CD4-positive, alpha-beta T cell (primary cell): ENCODE measurements at regions not wholly inside any gene's neighbourhood (a gene's known extent, or its start where the extent isn't known, plus 50 kb on each side); places are given as distances from the start of the nearest gene placed in this dataset.
"Not testable (repeated sequence)": the region's sequence is repeated elsewhere in the genome, so short reads cannot be mapped to it uniquely, and the experiment has no call there.

ENCODE experiments used
- ATAC-seq: fragments of 200-7000 bp; cut with Tn5 transposase; one replicate; pipeline ENCODE4 v1.10.0; 2022; ENCODE audit warnings: mild to moderate bottlenecking; ENCODE audit not compliant: poor library complexity
- CTCF ChIA-PET: fragments of 350-600 bp; sonication (Branson Sonifier 250); formaldehyde crosslinking; loops from one replicate; lab custom pipeline; 2021; ENCODE audit warnings: antibody characterized with exemption, inconsistent platforms; lab: Charles Lee
- POLR2A ChIA-PET: fragments of 350-600 bp; sonication (Branson Sonifier 250); formaldehyde crosslinking; loops from one replicate; lab custom pipeline; 2021; ENCODE audit warnings: antibody characterized with exemption, inconsistent platforms; lab: Charles Lee
- DNase-seq, 14 experiments: peaks; one replicate each; pipeline ENCODE4 v3.0.0-alpha.2; 2013 to 2020; ENCODE audit warnings: mixed read lengths in 2 of 14
- H3K27ac ChIP-seq, 2 donors: one replicate each; pipeline versions ENCODE4 v1.5.1 to v1.7.0; 2013; ENCODE audit warnings: low read length in 2 of 2, low read depth in 1 of 2, mild to moderate bottlenecking in 1 of 2
- H3K27me3 ChIP-seq, 2 experiments: 1 replicate in 1 of 2; 2 replicates in 1 of 2; pipeline versions ENCODE4 v1.6.1 to v1.7.0; 2013; ENCODE audit warnings: low read length in 2 of 2, control low read depth in 1 of 2, mild to moderate bottlenecking in 1 of 2, moderate library complexity in 1 of 2; ENCODE audit not compliant: insufficient read depth in 2 of 2, control insufficient read depth in 1 of 2
- H3K36me3 ChIP-seq: one replicate; pipeline ENCODE4 v1.6.1; 2013; ENCODE audit warnings: low read length, control low read depth; ENCODE audit not compliant: insufficient read depth
- H3K4me1 ChIP-seq: one replicate; pipeline ENCODE4 v1.6.1; 2013; ENCODE audit warnings: low read length, control low read depth; ENCODE audit not compliant: insufficient read depth
- H3K4me3 ChIP-seq: one replicate; pipeline ENCODE4 v1.5.1; 2013; ENCODE audit warnings: mild to moderate bottlenecking, low read length, moderate library complexity
- H3K9me3 ChIP-seq, 2 experiments: 1 replicate in 1 of 2; 2 replicates in 1 of 2; pipeline versions ENCODE4 v1.6.1 to v1.7.0; 2013; ENCODE audit warnings: low read length in 2 of 2, mild to moderate bottlenecking in 2 of 2, control low read depth in 1 of 2, moderate library complexity in 1 of 2; ENCODE audit not compliant: control insufficient read depth in 1 of 2, insufficient read depth in 1 of 2
- H3K27ac Mint-ChIP-seq: one replicate; pipeline ENCODE4 v1.8.0; 2020; ENCODE audit warnings: mixed read lengths
- H3K27me3 Mint-ChIP-seq: one replicate; pipeline ENCODE4 v1.8.0; 2021; ENCODE audit warnings: mixed read lengths
- H3K36me3 Mint-ChIP-seq: one replicate; pipeline ENCODE4 v1.8.0; 2021; ENCODE audit warnings: low read depth, mixed read lengths
- H3K4me1 Mint-ChIP-seq: one replicate; pipeline ENCODE4 v1.8.0; 2021; ENCODE audit warnings: low read depth, mixed read lengths
- H3K4me3 Mint-ChIP-seq: one replicate; pipeline ENCODE4 v1.8.0; 2020; ENCODE audit warnings: mild to moderate bottlenecking, mixed read lengths
- H3K9me3 Mint-ChIP-seq: one replicate; pipeline ENCODE4 v1.8.0; 2020; ENCODE audit warnings: mixed read lengths
- intact Hi-C, 2 experiments: fragments of 100-400 bp; cut with DNase I in 1 of 2; cut with micrococcal nuclease in 1 of 2; formaldehyde crosslinking; loops; one replicate each; pipeline versions ENCODE4 v1.15.1 to v1.9.0; 2023 to 2025; cut with DNase I, micrococcal nuclease
- TF ChIP-seq, protein P1 (sequence below): fragments of 200-600 bp; IDR thresholded peaks from one replicate; pipeline ENCODE4 v1.8.0; 2022; ENCODE audit warnings: antibody characterized with exemption, mild to moderate bottlenecking

DNA sequence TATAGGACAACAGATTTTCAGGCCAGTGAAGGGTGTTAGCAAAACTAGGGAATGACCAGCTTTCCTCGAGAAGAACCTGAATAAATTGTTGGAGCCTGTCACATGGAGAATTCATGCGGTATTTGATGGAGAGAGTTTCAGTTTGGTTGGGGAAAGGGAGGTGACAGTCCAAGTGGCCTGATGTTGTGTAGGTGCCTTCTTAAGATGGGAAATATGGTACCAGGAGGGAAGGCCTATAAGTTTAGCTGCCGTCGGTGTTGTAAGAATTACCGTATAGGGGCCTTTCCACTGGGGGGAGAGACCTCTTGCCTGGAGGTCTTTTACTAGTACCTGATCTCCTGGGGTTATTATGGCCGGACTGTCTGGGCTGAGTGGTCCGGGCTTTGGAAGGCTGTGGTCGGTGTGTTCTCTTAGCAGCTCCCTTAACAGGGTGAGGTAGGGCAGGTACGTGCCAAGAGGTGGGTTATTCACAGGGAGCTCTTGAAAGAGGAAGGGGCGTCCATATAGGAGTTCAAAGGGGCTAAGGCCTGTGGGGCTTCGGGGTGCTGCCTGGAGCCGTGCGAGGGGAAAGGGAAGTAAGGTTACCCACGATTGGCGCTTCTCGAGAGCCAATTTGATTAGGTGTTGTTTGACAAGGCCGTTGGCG is 641.1 kb upstream of the DPP6 start:
- H3K36me3 Mint-ChIP-seq, CTCF ChIA-PET, intact Hi-C loops: not testable (repeated sequence)

DNA sequence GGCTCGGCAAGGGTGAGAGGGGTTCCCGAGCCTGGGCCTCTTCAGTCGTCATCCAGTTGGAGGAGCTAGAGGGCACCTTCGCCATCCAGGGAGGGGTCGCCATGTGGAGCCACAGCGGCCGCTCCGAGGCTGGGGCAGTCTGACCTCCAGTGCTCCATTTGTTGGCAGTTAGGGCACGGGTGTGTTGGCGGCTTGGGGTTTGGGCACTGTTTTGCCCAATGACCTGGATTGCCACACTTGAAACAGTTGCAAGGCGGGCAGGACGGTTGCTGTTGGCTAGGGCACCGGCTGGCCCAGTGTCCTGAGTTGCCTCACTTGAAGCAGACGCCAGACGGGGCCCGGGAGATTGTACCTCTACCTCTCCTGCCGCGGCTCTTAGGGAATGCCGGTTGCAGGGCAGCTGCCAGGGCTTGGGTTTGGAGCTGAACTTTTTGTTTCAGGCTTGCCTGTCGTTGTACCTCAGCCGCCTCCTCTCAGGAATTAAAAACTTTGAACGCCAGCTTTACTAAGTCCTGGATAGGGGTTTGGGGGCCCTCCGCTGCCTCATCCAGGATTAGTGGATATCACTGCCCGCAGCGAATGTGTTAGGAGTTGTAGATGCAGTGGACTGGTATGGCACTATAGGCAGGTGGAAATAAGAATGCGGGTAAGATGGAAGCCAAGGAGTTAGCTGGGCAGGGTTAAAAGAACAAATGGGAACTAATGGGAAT is 639.9 kb upstream of the DPP6 start:
- H3K4me3 Mint-ChIP-seq, H3K4me3 ChIP-seq, H3K36me3 ChIP-seq, DNase-seq, H3K4me1 Mint-ChIP-seq, H3K27ac Mint-ChIP-seq, POLR2A ChIA-PET, intact Hi-C loops, H3K27ac ChIP-seq, H3K36me3 Mint-ChIP-seq, H3K4me1 ChIP-seq, CTCF ChIA-PET, ATAC-seq, H3K27me3 Mint-ChIP-seq, H3K27me3 ChIP-seq: not testable (repeated sequence)
- H3K9me3 Mint-ChIP-seq = peaks cover 16% of the 10 kb centered on the region
- peaks cover 0 to 29% of the 10 kb centered on the region in 2 experiments for H3K9me3 ChIP-seq

More for the DNA sequence above, 641.1 kb upstream of the DPP6 start:
- H3K27me3 ChIP-seq, H3K36me3 ChIP-seq, H3K4me1 ChIP-seq, DNase-seq, H3K4me1 Mint-ChIP-seq, H3K4me3 ChIP-seq, H3K27ac ChIP-seq, ATAC-seq, H3K27ac Mint-ChIP-seq, POLR2A ChIA-PET, H3K27me3 Mint-ChIP-seq, H3K4me3 Mint-ChIP-seq: not testable (repeated sequence)
- H3K9me3 ChIP-seq = peaks cover 0 to 29% of the 10 kb centered on the region in 2 experiments
- H3K9me3 Mint-ChIP-seq = peaks cover 16% of the 10 kb centered on the region

DNA sequence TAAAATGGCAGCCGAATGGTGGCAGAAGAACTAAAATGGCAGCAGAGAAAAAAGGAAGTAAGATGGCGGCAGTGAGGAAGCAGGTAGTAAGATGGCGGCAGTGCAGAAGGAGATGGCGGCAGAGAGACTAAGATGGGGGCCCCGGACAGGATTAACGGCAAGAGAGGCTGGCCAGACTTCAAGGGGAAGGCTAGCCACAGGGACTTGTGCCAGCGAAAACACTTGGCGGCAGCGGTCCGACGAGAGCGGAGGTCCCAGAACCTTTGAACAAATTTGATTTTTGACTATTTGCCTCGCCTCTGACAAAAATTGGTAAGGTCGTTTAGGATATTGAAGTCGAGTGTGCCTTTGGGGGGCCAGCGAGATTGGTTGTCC is 639.4 kb upstream of the DPP6 start:
- H3K4me1 ChIP-seq, H3K4me1 Mint-ChIP-seq, CTCF ChIA-PET, H3K4me3 ChIP-seq, DNase-seq, intact Hi-C loops, H3K4me3 Mint-ChIP-seq, H3K27me3 Mint-ChIP-seq, H3K27ac Mint-ChIP-seq, H3K27ac ChIP-seq, H3K36me3 ChIP-seq, POLR2A ChIA-PET, H3K36me3 Mint-ChIP-seq, ATAC-seq, H3K27me3 ChIP-seq: not testable (repeated sequence)
- peaks cover 16% of the 10 kb centered on the region for H3K9me3 Mint-ChIP-seq
- H3K9me3 ChIP-seq = peaks cover 0 to 29% of the 10 kb centered on the region in 2 experiments

DNA sequence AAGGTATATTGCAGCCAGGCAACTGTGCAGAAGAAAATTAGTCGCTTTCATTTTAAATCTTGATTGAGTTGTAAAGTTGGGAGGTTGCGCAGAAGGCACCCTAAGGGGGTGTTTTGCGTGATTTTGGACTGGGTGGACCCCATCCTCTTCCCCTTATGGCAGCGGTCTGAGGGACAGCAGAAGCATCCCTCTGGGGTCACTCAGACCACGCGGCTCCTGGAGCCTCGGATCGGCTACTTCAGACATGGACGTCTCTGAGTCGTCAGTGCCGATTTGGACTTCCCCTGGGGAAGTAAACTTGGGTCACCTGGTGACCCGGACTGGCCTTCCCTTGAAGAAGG is 639.0 kb upstream of the DPP6 start:
- no peaks in the 10 kb centered on the region for H3K4me1 Mint-ChIP-seq
- no peaks in the 10 kb centered on the region for H3K36me3 ChIP-seq
- ATAC-seq = no peak
- no peaks in the 10 kb centered on the region for H3K27me3 Mint-ChIP-seq
- H3K27ac ChIP-seq = no peak overlapping the region
- intact Hi-C loops = no loop called here
- H3K36me3 Mint-ChIP-seq = no peaks in the 10 kb centered on the region
- H3K4me1 ChIP-seq = no peaks in the 10 kb centered on the region
- no peak for DNase-seq
- CTCF ChIA-PET = no interaction called here
- POLR2A ChIA-PET = no interaction called here
- peaks cover 0 to 29% of the 10 kb centered on the region in 2 experiments for H3K9me3 ChIP-seq
- TF ChIP-seq, protein P1, sequence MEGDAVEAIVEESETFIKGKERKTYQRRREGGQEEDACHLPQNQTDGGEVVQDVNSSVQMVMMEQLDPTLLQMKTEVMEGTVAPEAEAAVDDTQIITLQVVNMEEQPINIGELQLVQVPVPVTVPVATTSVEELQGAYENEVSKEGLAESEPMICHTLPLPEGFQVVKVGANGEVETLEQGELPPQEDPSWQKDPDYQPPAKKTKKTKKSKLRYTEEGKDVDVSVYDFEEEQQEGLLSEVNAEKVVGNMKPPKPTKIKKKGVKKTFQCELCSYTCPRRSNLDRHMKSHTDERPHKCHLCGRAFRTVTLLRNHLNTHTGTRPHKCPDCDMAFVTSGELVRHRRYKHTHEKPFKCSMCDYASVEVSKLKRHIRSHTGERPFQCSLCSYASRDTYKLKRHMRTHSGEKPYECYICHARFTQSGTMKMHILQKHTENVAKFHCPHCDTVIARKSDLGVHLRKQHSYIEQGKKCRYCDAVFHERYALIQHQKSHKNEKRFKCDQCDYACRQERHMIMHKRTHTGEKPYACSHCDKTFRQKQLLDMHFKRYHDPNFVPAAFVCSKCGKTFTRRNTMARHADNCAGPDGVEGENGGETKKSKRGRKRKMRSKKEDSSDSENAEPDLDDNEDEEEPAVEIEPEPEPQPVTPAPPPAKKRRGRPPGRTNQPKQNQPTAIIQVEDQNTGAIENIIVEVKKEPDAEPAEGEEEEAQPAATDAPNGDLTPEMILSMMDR = no peak
- no peak overlapping the region for H3K4me3 ChIP-seq
- H3K27ac Mint-ChIP-seq = no peak overlapping the region
- no peak overlapping the region for H3K4me3 Mint-ChIP-seq
- no peaks in the 10 kb centered on the region for H3K27me3 ChIP-seq
- peaks cover 16% of the 10 kb centered on the region for H3K9me3 Mint-ChIP-seq
